ENCODE measurements at regions not wholly inside any gene's neighbourhood (a gene's known extent, or its start where the extent isn't known, plus 50 kb on each side); places are given as distances from the start of the nearest gene placed in this dataset.

GRCh38 chr2:30366199-30366691, 80.8 kb upstream of the LCLAT1 start:
- no peaks in the 10 kb centered on the region for H3K27me3 Mint-ChIP-seq (ENCODE audit: unreplicated experiment)
- no peaks in the 10 kb centered on the region for H3K4me1 Mint-ChIP-seq (ENCODE audit: low read depth, unreplicated experiment)
- no peak overlapping the region for H3K4me3 Mint-ChIP-seq (ENCODE audit: unreplicated experiment)
- no peak for TF ChIP-seq CTCF (IDR thresholded peaks at IDR 0.05; ENCODE audit: partially characterized antibody, unreplicated experiment)
- DNase-seq: no peak
- H3K27ac Mint-ChIP-seq (ENCODE audit: unreplicated experiment): no peak overlapping the region
- H3K9me3 Mint-ChIP-seq (ENCODE audit: unreplicated experiment): no peaks in the 10 kb centered on the region
- no peaks in the 10 kb centered on the region for H3K36me3 Mint-ChIP-seq (ENCODE audit: unreplicated experiment)

DNA sequence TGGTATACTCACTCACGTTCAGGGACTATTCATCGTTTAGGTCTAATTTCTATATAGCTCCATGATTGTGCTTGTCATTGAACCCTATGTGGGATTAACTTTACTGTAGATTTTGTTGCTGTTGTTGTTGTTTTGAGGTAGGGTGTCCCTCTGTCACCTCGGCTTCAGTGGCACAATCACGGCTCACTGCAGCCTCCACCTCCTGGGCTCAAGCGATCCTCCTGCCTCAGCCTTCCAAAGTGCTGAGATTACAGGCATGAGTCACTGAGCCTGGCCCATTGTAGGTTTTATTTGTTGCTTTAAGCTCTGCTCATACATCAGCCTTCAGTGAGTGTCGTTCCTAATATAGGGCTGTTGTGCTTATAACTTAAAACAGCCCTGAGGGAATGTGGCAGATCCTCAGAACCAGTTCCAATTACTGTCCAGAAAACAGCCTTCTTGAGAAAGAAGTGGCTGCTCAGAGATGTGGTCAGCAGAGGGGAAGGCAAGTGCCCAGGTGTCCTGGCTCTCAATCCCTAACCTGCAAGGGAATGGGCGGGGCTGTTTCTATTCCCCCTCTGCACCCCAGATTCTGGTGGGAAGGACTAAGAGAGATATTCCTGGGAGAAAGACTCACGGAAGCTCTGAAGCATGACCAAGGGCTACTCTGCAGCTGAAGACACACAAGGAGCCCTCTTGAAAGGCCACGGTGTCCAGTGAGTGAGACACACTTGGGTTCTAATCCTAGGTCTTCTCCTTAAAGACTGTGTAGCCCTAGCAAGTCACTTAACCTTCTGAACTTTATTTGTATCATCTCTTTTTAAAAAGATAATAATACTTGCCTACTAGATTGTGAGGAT, 79.6 kb upstream of the LCLAT1 start:
- DNase-seq: no peak
- Mint-ChIP-seq H3K9me3 (ENCODE audit: unreplicated experiment) (no peaks in the 10 kb centered on the region), H3K27me3 (ENCODE audit: unreplicated experiment) (peaks cover 2% of the 10 kb centered on the region), H3K4me1 (ENCODE audit: low read depth, unreplicated experiment) (no peaks in the 10 kb centered on the region), H3K4me3 (ENCODE audit: unreplicated experiment) (no peak overlapping the region), H3K27ac (ENCODE audit: unreplicated experiment) (no peak overlapping the region), H3K36me3 (ENCODE audit: unreplicated experiment) (no peaks in the 10 kb centered on the region)
- TF ChIP-seq CTCF (IDR thresholded peaks at IDR 0.05; ENCODE audit: partially characterized antibody, unreplicated experiment): no peak

DNA sequence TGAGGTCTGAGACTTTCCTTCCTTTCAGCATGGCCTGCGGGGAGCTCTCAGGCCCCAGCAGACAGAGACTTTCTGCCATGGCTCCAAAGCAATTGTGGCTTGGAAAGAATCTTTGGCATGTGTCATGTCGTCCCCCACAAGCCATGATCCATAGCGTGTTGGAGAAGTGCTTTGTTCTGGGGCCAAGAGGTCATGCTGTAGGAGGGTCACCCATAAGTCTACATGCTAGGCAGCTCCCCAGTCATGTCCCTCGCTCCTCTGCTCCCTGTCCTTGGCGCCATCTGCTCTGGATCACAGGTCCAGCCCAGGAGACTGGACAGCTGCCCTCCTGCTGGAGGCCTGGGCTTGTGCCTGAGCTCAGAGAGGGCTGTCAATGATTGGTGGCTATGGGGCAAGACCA, 78.8 kb upstream of the LCLAT1 start:
- no peaks in the 10 kb centered on the region for H3K9me3 Mint-ChIP-seq (ENCODE audit: unreplicated experiment)
- H3K27me3 Mint-ChIP-seq (ENCODE audit: unreplicated experiment): peaks cover 2% of the 10 kb centered on the region
- H3K27ac Mint-ChIP-seq (ENCODE audit: unreplicated experiment): no peak overlapping the region
- TF ChIP-seq CTCF (IDR thresholded peaks at IDR 0.05; ENCODE audit: partially characterized antibody, unreplicated experiment): no peak
- H3K4me1 Mint-ChIP-seq (ENCODE audit: low read depth, unreplicated experiment): no peaks in the 10 kb centered on the region
- no peak overlapping the region for H3K4me3 Mint-ChIP-seq (ENCODE audit: unreplicated experiment)
- H3K36me3 Mint-ChIP-seq (ENCODE audit: unreplicated experiment): no peaks in the 10 kb centered on the region
- no peak for DNase-seq

DNA sequence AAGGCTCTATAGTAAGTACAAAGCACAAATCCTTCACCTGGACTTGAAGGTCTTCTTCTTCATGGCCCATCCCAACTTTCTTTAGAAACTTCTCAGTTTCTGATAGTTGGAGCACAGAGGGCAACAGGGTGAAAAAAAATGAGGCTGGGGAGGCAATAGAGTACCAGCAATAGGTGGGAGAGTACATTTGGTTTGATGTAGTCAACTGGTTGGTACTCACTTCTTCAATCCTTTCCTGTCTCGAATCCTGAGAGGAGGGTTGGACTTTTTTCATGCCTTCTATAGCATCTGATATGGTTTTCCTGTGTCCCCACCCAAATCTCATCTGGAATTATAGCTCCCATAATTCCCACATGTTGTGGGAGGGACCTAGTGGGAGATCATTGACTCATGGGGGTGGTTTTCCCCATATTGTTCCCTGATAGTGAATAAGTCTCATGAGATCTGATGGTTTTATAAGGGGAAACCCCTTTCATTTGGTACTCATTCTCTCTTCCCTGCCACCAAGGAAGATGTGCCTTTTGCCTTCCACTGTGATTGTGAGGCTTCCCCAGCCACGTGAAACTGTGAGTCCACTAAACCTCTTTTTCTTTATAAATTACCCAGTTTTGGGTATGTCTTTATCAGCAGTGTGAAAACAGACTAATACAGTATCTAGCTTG, 75.9 kb upstream of the LCLAT1 start:
- peaks cover 2% of the 10 kb centered on the region for H3K27me3 Mint-ChIP-seq (ENCODE audit: unreplicated experiment)
- no peaks in the 10 kb centered on the region for H3K4me1 Mint-ChIP-seq (ENCODE audit: low read depth, unreplicated experiment)
- H3K4me3 Mint-ChIP-seq (ENCODE audit: unreplicated experiment): no peak overlapping the region
- DNase-seq: no peak
- H3K27ac Mint-ChIP-seq (ENCODE audit: unreplicated experiment): no peak overlapping the region
- H3K9me3 Mint-ChIP-seq (ENCODE audit: unreplicated experiment): peaks cover 4% of the 10 kb centered on the region
- TF ChIP-seq CTCF (IDR thresholded peaks at IDR 0.05; ENCODE audit: partially characterized antibody, unreplicated experiment): no peak
- H3K36me3 Mint-ChIP-seq (ENCODE audit: unreplicated experiment): no peaks in the 10 kb centered on the region
